ENCODE measurements at regions not wholly inside any gene's neighbourhood (a gene's known extent, or its start where the extent isn't known, plus 50 kb on each side); places are given as distances from the start of the nearest gene placed in this dataset.

DNA sequence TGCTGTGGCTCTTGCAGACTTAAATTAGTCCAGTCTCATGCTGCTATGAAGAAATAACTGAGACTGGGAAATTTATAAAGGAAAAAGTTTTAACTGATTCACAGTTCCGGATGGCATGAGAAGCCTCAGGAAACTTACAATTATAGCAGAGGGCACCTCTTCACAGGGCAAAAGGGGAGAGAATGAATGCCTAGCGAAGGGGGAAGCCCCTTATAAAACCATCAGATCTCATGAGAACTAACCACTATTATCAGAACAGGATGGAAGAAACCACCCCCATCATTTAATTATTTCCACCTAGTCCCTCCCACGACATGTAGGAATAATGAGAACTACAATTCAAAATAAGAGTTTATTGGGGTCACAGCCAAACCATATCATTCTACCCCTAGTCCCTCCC, 91.4 kb downstream of the GPR174 start:
- no peak for TF ChIP-seq POLR2A (IDR thresholded peaks at IDR 0.05)
- TF ChIP-seq, protein P1, sequence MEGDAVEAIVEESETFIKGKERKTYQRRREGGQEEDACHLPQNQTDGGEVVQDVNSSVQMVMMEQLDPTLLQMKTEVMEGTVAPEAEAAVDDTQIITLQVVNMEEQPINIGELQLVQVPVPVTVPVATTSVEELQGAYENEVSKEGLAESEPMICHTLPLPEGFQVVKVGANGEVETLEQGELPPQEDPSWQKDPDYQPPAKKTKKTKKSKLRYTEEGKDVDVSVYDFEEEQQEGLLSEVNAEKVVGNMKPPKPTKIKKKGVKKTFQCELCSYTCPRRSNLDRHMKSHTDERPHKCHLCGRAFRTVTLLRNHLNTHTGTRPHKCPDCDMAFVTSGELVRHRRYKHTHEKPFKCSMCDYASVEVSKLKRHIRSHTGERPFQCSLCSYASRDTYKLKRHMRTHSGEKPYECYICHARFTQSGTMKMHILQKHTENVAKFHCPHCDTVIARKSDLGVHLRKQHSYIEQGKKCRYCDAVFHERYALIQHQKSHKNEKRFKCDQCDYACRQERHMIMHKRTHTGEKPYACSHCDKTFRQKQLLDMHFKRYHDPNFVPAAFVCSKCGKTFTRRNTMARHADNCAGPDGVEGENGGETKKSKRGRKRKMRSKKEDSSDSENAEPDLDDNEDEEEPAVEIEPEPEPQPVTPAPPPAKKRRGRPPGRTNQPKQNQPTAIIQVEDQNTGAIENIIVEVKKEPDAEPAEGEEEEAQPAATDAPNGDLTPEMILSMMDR (IDR thresholded peaks at IDR 0.05 in 8 of 11, conservative IDR thresholded peaks at IDR 0.05 in 3 of 11), result no peak
- no peak for TF ChIP-seq POLR2AphosphoS5 (IDR thresholded peaks at IDR 0.05)

All from spleen (tissue), 7 donors.